Loucy (cell line): ENCODE measurements at regions not wholly inside any gene's neighbourhood (a gene's known extent, or its start where the extent isn't known, plus 50 kb on each side); places are given as distances from the start of the nearest gene placed in this dataset.
"Not testable (repeated sequence)": the region's sequence is repeated elsewhere in the genome, so short reads cannot be mapped to it uniquely, and the experiment has no call there.

Experiments
- H2AFZ ChIP-seq: fragments of 200-600 bp; sonication (generic); 2 replicates; pipeline ENCODE4 v1.6.0; 2016; ENCODE audit warnings: antibody characterized with exemption, mild to moderate bottlenecking, low read length, moderate library complexity
- H3F3A ChIP-seq: fragments of 200-600 bp; 2 replicates; pipeline ENCODE4 v1.6.0; 2016; ENCODE audit warnings: antibody characterized with exemption, low read depth, mild to moderate bottlenecking
- H3K27me3 ChIP-seq: fragments of 200-600 bp; sonication (generic); 2 replicates; pipeline ENCODE4 v1.6.1; 2014; ENCODE audit warnings: low read length, mild to moderate bottlenecking; ENCODE audit not compliant: insufficient read depth, poor library complexity, severe bottlenecking
- H3K36me3 ChIP-seq: fragments of 200-600 bp; sonication (generic); 2 replicates; pipeline ENCODE4 v1.6.1; 2016; ENCODE audit warnings: low read length; ENCODE audit not compliant: insufficient read depth
- H3K4me1 ChIP-seq: fragments of 200-600 bp; sonication (generic); 2 replicates; pipeline ENCODE4 v1.5.1; 2014; ENCODE audit warnings: low read length, mild to moderate bottlenecking; ENCODE audit not compliant: insufficient read depth, poor library complexity, severe bottlenecking
- H3K4me2 ChIP-seq: fragments of 200-600 bp; sonication (generic); 2 replicates; pipeline ENCODE4 v1.6.0; 2014; ENCODE audit warnings: antibody characterized with exemption, low read length, low read depth, mild to moderate bottlenecking; ENCODE audit not compliant: poor library complexity, severe bottlenecking
- H3K4me3 ChIP-seq: fragments of 200-600 bp; sonication (generic); 2 replicates; pipeline ENCODE4 v1.5.1; 2014; ENCODE audit warnings: low read length, mild to moderate bottlenecking, mixed read lengths; ENCODE audit not compliant: poor library complexity, severe bottlenecking
- H3K79me2 ChIP-seq: fragments of 200-600 bp; sonication (generic); 2 replicates; pipeline ENCODE4 v1.6.1; 2014; ENCODE audit warnings: low read length; ENCODE audit not compliant: insufficient read depth
- H3K9ac ChIP-seq: fragments of 200-600 bp; sonication (generic); 2 replicates; pipeline ENCODE4 v1.6.0; 2014; ENCODE audit warnings: mild to moderate bottlenecking, low read depth, low read length, moderate library complexity; ENCODE audit not compliant: poor library complexity, severe bottlenecking
- H3K9me2 ChIP-seq: fragments of 200-600 bp; sonication (generic); replicated peaks from 2 replicates; pipeline ENCODE4 v1.6.1; 2016; ENCODE audit warnings: low read depth, low read length, mixed read lengths
- H3K9me3 ChIP-seq: fragments of 200-600 bp; sonication (generic); 2 replicates; pipeline ENCODE4 v1.6.1; 2014; ENCODE audit warnings: mild to moderate bottlenecking, antibody characterized with exemption, low read length, low read depth; ENCODE audit not compliant: insufficient read depth
- H4K20me1 ChIP-seq: fragments of 200-600 bp; sonication (generic); 2 replicates; pipeline ENCODE4 v1.6.0; 2014; ENCODE audit warnings: antibody characterized with exemption, low read length, mild to moderate bottlenecking; ENCODE audit not compliant: insufficient read depth, poor library complexity, severe bottlenecking
- EZH2phosphoT487 ChIP-seq: fragments of 200-600 bp; IDR thresholded peaks from 2 replicates; pipeline ENCODE4 v1.6.1; 2018; ENCODE audit warnings: antibody characterized with exemption, mild to moderate bottlenecking, moderate library complexity, borderline replicate concordance
- TF ChIP-seq, protein P1 (sequence below): fragments of 200-600 bp; sonication (generic); conservative IDR thresholded peaks from 2 replicates; pipeline ENCODE4 v1.5.1; 2014; ENCODE audit warnings: mild to moderate bottlenecking, antibody characterized with exemption, low read length

GRCh38 chr5:110969502-110969901 is 102.0 kb upstream of the TSLP start:
- H3K9ac ChIP-seq, result no peak overlapping the region
- H3K79me2 ChIP-seq, result no peaks in the 10 kb centered on the region
- H2AFZ ChIP-seq, result no peak overlapping the region
- H4K20me1 ChIP-seq, result no peaks in the 10 kb centered on the region
- H3K27me3 ChIP-seq, result no peaks in the 10 kb centered on the region
- H3K9me3 ChIP-seq, result no peaks in the 10 kb centered on the region
- no peaks in the 10 kb centered on the region for H3K36me3 ChIP-seq
- H3F3A ChIP-seq, result no peaks in the 10 kb centered on the region
- no peak overlapping the region for H3K4me2 ChIP-seq
- H3K4me1 ChIP-seq, result no peaks in the 10 kb centered on the region
- H3K4me3 ChIP-seq, result no peak overlapping the region
- no peaks in the 10 kb centered on the region for H3K9me2 ChIP-seq
- TF ChIP-seq, protein P1, sequence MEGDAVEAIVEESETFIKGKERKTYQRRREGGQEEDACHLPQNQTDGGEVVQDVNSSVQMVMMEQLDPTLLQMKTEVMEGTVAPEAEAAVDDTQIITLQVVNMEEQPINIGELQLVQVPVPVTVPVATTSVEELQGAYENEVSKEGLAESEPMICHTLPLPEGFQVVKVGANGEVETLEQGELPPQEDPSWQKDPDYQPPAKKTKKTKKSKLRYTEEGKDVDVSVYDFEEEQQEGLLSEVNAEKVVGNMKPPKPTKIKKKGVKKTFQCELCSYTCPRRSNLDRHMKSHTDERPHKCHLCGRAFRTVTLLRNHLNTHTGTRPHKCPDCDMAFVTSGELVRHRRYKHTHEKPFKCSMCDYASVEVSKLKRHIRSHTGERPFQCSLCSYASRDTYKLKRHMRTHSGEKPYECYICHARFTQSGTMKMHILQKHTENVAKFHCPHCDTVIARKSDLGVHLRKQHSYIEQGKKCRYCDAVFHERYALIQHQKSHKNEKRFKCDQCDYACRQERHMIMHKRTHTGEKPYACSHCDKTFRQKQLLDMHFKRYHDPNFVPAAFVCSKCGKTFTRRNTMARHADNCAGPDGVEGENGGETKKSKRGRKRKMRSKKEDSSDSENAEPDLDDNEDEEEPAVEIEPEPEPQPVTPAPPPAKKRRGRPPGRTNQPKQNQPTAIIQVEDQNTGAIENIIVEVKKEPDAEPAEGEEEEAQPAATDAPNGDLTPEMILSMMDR, result no peak
- TF ChIP-seq EZH2phosphoT487, result no peak

DNA sequence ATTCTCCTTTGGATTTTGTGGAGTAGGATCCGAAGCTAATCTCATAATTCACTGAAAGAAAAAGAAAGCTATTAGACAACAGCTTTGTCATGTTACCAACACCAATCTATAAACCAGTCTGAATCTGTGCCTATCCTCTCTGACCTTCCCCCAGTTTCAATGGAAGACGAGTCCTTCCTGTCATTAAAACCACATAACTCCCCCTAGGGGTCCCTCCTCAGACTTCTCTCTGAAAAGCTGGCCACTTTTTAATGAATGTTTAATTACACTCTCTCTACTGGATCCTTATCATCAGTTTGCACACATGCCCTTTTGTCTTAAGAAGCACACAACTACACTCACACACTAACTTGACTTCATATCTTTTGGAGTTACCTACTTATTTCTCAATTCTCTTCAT is 98.0 kb upstream of the TSLP start:
- no peak overlapping the region for H3K4me3 ChIP-seq
- no peaks in the 10 kb centered on the region for H3K9me2 ChIP-seq
- no peak overlapping the region for H3K9ac ChIP-seq
- H3K4me1 ChIP-seq, result no peaks in the 10 kb centered on the region
- no peak overlapping the region for H2AFZ ChIP-seq
- TF ChIP-seq, protein P1, result peak; percentile 32; the same call in 1 of the 2 replicates
- TF ChIP-seq EZH2phosphoT487, result no peak
- no peaks in the 10 kb centered on the region for H3K27me3 ChIP-seq
- H3F3A ChIP-seq, result no peaks in the 10 kb centered on the region
- no peaks in the 10 kb centered on the region for H3K9me3 ChIP-seq
- no peaks in the 10 kb centered on the region for H3K36me3 ChIP-seq
- H3K79me2 ChIP-seq, result no peaks in the 10 kb centered on the region
- no peak overlapping the region for H3K4me2 ChIP-seq
- H4K20me1 ChIP-seq, result no peaks in the 10 kb centered on the region

DNA sequence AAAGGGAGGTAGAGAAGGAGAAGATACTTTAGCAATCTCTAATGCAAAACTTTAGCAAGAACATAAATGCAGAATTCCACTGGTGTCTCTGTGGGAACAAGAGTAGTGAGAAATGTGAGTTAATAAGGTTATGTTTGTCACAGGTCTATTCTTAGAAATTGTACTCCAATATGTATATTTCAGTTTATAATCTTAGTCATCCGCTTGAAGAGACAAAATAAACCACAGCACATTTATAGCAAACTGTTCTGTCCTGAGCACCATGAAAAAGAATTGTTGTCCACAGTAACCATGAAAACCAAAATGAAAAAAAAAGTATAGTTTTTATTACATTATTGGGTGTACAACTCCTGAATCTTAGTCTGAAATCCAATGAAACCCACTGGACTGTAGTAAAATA is 93.6 kb upstream of the TSLP start:
- Histone ChIP-seq H3K4me2 (no peak overlapping the region), H3K9ac (no peak overlapping the region), H3K4me3 (no peak overlapping the region)

DNA sequence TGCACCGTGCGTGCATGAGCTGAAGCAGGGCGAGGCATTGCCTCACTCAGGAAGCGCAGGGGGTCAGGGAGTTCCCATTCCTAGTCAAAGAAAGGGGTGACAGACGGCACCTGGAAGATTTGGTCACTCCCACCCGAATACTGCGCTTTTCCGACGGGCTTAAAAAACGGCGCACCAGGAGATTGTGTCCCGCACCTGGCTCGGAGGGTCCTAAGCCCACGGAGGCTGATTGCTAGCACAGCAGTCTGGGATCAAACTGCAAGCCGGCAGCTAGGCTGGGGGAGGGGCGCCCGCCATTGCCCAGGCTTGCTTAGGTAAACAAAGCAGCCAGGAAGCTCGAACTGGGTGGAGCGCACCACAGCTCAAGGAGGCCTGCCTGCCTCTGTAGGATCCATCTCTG is 85.6 kb upstream of the TSLP start:
- not testable (repeated sequence) for H3K9me2 ChIP-seq, H3K9me3 ChIP-seq, H3K4me2 ChIP-seq, H3F3A ChIP-seq, H3K27me3 ChIP-seq, H2AFZ ChIP-seq, H3K79me2 ChIP-seq, H3K4me3 ChIP-seq, H3K36me3 ChIP-seq, H3K4me1 ChIP-seq, H4K20me1 ChIP-seq, H3K9ac ChIP-seq

More for the DNA sequence above, 93.6 kb upstream of the TSLP start:
- H4K20me1 ChIP-seq, result no peaks in the 10 kb centered on the region
- H3K9me2 ChIP-seq, result no peaks in the 10 kb centered on the region
- H3K27me3 ChIP-seq, result no peaks in the 10 kb centered on the region
- no peaks in the 10 kb centered on the region for H3K9me3 ChIP-seq
- H3K36me3 ChIP-seq, result no peaks in the 10 kb centered on the region
- no peaks in the 10 kb centered on the region for H3K79me2 ChIP-seq
- H3F3A ChIP-seq, result no peaks in the 10 kb centered on the region
- no peak overlapping the region for H2AFZ ChIP-seq
- H3K4me1 ChIP-seq, result no peaks in the 10 kb centered on the region
- TF ChIP-seq, protein P1, result no peak
- TF ChIP-seq EZH2phosphoT487, result no peak

GRCh38 chr5:110987573-110987972 is 83.9 kb upstream of the TSLP start:
- H3K79me2 ChIP-seq, H3F3A ChIP-seq, H3K36me3 ChIP-seq, H3K9me2 ChIP-seq, H3K9me3 ChIP-seq, H4K20me1 ChIP-seq, H2AFZ ChIP-seq, H3K9ac ChIP-seq, H3K4me1 ChIP-seq, H3K4me2 ChIP-seq, H3K4me3 ChIP-seq, H3K27me3 ChIP-seq: not testable (repeated sequence)
